B cell (primary cell): ENCODE measurements at regions not wholly inside any gene's neighbourhood (a gene's known extent, or its start where the extent isn't known, plus 50 kb on each side); places are given as distances from the start of the nearest gene placed in this dataset.

Experiments
- ATAC-seq: fragments of 200-7000 bp; cut with Tn5 transposase; one replicate; pipeline ENCODE4 v1.10.0; 2021; ENCODE audit warnings: low read depth, mild to moderate bottlenecking, moderate number of reproducible peaks, moderate library complexity
- CTCF ChIA-PET: fragments of 350-600 bp; sonication (Branson Sonifier 250); formaldehyde crosslinking; loops from one replicate; lab custom pipeline; 2021; ENCODE audit warnings: antibody characterized with exemption, inconsistent platforms; lab: Charles Lee
- POLR2A ChIA-PET: fragments of 350-600 bp; sonication (Branson Sonifier 250); formaldehyde crosslinking; loops from one replicate; lab custom pipeline; 2021; ENCODE audit warnings: antibody characterized with exemption; lab: Charles Lee
- DNase-seq: peaks from one replicate; pipeline ENCODE4 v3.0.0; 2013
- H2AFZ ChIP-seq: 2 replicates; pipeline ENCODE4 v1.6.1; 2012; ENCODE audit warnings: mild to moderate bottlenecking, low read depth, low read length; ENCODE audit not compliant: insufficient read depth, poor library complexity, severe bottlenecking
- H3K27ac ChIP-seq, 2 donors: 1 replicate in 1 of 2; 2 replicates in 1 of 2; pipeline ENCODE4 v1.5.1; 2012 to 2013; ENCODE audit warnings: low read length in 2 of 2, mild to moderate bottlenecking in 2 of 2, moderate library complexity in 1 of 2
- H3K27me3 ChIP-seq, 4 experiments: fragments of 200-600 bp in 1 of 4; sonication (generic) in 1 of 4; replicated peaks in 1 of 4; 1 replicate in 2 of 4; 2 replicates in 2 of 4; pipeline versions ENCODE4 v1.6.1 to v1.7.0; 2013 to 2016; ENCODE audit warnings: low read length in 3 of 4, mild to moderate bottlenecking in 2 of 4, mixed read lengths in 1 of 4, moderate library complexity in 1 of 4; ENCODE audit not compliant: insufficient read depth in 4 of 4, control insufficient read depth in 3 of 4; ENCODE audit errors: control extremely low read depth in 1 of 4
- H3K36me3 ChIP-seq, 2 experiments: replicated peaks in 1 of 2; 1 replicate in 1 of 2; 2 replicates in 1 of 2; pipeline versions ENCODE4 v1.6.1 to v1.7.1; 2013; ENCODE audit warnings: low read length in 1 of 2; ENCODE audit not compliant: insufficient read depth in 2 of 2, control insufficient read depth in 1 of 2; ENCODE audit errors: control extremely low read depth in 1 of 2, extremely low read depth in 1 of 2
- H3K4me1 ChIP-seq, 2 donors: fragments of 200-600 bp in 1 of 2; sonication (generic) in 1 of 2; 1 replicate in 1 of 2; 2 replicates in 1 of 2; pipeline versions ENCODE4 v1.5.1 to v1.6.1; 2013 to 2017; ENCODE audit warnings: low read length in 2 of 2; ENCODE audit not compliant: control insufficient read depth in 2 of 2, insufficient read depth in 2 of 2
- H3K4me2 ChIP-seq: replicated peaks from 2 replicates; pipeline ENCODE3; 2012; ENCODE audit warnings: mild to moderate bottlenecking, low read depth, low read length; ENCODE audit not compliant: poor library complexity, severe bottlenecking
- H3K4me3 ChIP-seq, 5 experiments: fragments of 200-600 bp in 1 of 5; sonication (generic) in 1 of 5; 1 replicate in 3 of 5; 2 replicates in 2 of 5; pipeline versions ENCODE4 v1.5.1 to v1.7.0; 2011 to 2016; ENCODE audit warnings: low read length in 4 of 5, mild to moderate bottlenecking in 4 of 5, low read depth in 2 of 5, control low read depth in 1 of 5, moderate library complexity in 1 of 5; ENCODE audit not compliant: insufficient read depth in 1 of 5; ENCODE audit errors: control extremely low read depth in 1 of 5, extremely low read depth in 1 of 5
- H3K79me2 ChIP-seq: fragments of 200-600 bp; sonication (generic); one replicate; pipeline ENCODE4 v1.6.0; 2016; ENCODE audit warnings: low read length; ENCODE audit not compliant: control insufficient read depth, insufficient read depth
- H3K9ac ChIP-seq: fragments of 200-600 bp; sonication (generic); 2 replicates; pipeline ENCODE4 v1.6.1; 2017; ENCODE audit warnings: mild to moderate bottlenecking, low read length, moderate library complexity
- H3K9me3 ChIP-seq, 3 donors: one replicate each; pipeline versions ENCODE4 v1.6.1 to v1.7.1; 2013; ENCODE audit warnings: low read length in 2 of 3; ENCODE audit not compliant: control insufficient read depth in 2 of 3, insufficient read depth in 1 of 3; ENCODE audit errors: control extremely low read depth in 1 of 3
- H4K20me1 ChIP-seq: 2 replicates; pipeline ENCODE4 v1.6.0; 2012; ENCODE audit warnings: mild to moderate bottlenecking, low read length; ENCODE audit not compliant: insufficient read depth, control insufficient read depth, poor library complexity, severe bottlenecking
- H3K27ac Mint-ChIP-seq: one replicate; pipeline ENCODE4 v1.8.0; 2021; ENCODE audit warnings: mixed read lengths
- H3K27me3 Mint-ChIP-seq: one replicate; pipeline ENCODE4 v1.8.0; 2021; ENCODE audit warnings: mixed read lengths
- H3K4me1 Mint-ChIP-seq: one replicate; pipeline ENCODE4 v1.8.0; 2021; ENCODE audit warnings: mixed read lengths
- H3K4me3 Mint-ChIP-seq: one replicate; pipeline ENCODE4 v1.8.0; 2021; ENCODE audit warnings: mixed read lengths
- H3K9me3 Mint-ChIP-seq: one replicate; pipeline ENCODE4 v1.8.0; 2022; ENCODE audit warnings: mixed read lengths; ENCODE audit not compliant: insufficient read depth
- EZH2 ChIP-seq: IDR thresholded peaks from 2 replicates; pipeline ENCODE4 v1.6.1; 2012; ENCODE audit warnings: borderline replicate concordance, low read depth, mild to moderate bottlenecking, moderate library complexity, low read length; ENCODE audit not compliant: insufficient read depth, poor library complexity, severe bottlenecking
- WGBS: methylation state at CpG from one replicate; pipeline ENCODE4 v1.1.5; 2013; ENCODE audit warnings: missing lambda C conversion rate; ENCODE audit not compliant: insufficient coverage; 5-methylcytosine and 5-hydroxymethylcytosine counted together
- intact Hi-C: fragments of 100-400 bp; cut with micrococcal nuclease; formaldehyde crosslinking; loops from one replicate; pipeline ENCODE4 v1.10.0; 2022
- TF ChIP-seq, protein P1 (sequence below): fragments of 200-600 bp; IDR thresholded peaks from one replicate; pipeline ENCODE4 v1.8.0; 2022; ENCODE audit warnings: antibody characterized with exemption, mild to moderate bottlenecking

DNA sequence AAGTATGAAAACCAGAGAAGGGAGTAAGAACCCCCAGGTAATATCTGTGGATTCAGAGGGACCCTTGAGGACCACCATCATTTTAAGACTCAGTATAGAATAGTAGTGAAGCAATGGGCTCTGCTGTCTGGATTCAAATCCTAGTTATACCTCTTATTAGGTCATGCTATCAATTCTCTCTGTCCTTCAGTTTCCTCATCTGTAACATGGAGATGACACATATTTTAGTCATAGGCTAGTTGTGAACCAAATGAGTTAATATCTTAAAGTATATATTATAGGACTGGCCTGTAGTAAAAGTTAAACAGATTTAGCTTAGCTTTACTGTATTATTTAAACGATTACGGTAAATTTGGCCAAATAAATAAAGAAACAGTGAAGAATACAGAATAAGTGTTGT lies 177.3 kb upstream of the GOLIM4 start:
- ATAC-seq (no peak), DNase-seq (no peak)
- Histone ChIP-seq H3K36me3 (no peaks in the 10 kb centered on the region), H3K27ac (no peak overlapping the region), H3K79me2 (no peaks in the 10 kb centered on the region), H2AFZ (no peak overlapping the region), H3K9ac (no peak overlapping the region), H3K4me3 (no peak overlapping the region), H4K20me1 (no peaks in the 10 kb centered on the region), H3K9me3 (no peaks in the 10 kb centered on the region), H3K4me2 (no peak overlapping the region), H3K27me3 (peaks cover 0 to 2% (median 0%) of the 10 kb centered on the region in 4 experiments), H3K4me1 (no peaks in the 10 kb centered on the region)
- Mint-ChIP-seq H3K27ac (no peak overlapping the region), H3K9me3 (no peaks in the 10 kb centered on the region), H3K4me3 (no peak overlapping the region), H3K4me1 (no peaks in the 10 kb centered on the region), H3K27me3 (no peaks in the 10 kb centered on the region)
- 95% methylated on average over 2 of the region's 2 CpGs for WGBS
- intact Hi-C loops: no loop called here
- CTCF ChIA-PET: no interaction called here
- TF ChIP-seq EZH2: no peak
- TF ChIP-seq, protein P1, sequence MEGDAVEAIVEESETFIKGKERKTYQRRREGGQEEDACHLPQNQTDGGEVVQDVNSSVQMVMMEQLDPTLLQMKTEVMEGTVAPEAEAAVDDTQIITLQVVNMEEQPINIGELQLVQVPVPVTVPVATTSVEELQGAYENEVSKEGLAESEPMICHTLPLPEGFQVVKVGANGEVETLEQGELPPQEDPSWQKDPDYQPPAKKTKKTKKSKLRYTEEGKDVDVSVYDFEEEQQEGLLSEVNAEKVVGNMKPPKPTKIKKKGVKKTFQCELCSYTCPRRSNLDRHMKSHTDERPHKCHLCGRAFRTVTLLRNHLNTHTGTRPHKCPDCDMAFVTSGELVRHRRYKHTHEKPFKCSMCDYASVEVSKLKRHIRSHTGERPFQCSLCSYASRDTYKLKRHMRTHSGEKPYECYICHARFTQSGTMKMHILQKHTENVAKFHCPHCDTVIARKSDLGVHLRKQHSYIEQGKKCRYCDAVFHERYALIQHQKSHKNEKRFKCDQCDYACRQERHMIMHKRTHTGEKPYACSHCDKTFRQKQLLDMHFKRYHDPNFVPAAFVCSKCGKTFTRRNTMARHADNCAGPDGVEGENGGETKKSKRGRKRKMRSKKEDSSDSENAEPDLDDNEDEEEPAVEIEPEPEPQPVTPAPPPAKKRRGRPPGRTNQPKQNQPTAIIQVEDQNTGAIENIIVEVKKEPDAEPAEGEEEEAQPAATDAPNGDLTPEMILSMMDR: no peak
- POLR2A ChIA-PET: no interaction called here

DNA sequence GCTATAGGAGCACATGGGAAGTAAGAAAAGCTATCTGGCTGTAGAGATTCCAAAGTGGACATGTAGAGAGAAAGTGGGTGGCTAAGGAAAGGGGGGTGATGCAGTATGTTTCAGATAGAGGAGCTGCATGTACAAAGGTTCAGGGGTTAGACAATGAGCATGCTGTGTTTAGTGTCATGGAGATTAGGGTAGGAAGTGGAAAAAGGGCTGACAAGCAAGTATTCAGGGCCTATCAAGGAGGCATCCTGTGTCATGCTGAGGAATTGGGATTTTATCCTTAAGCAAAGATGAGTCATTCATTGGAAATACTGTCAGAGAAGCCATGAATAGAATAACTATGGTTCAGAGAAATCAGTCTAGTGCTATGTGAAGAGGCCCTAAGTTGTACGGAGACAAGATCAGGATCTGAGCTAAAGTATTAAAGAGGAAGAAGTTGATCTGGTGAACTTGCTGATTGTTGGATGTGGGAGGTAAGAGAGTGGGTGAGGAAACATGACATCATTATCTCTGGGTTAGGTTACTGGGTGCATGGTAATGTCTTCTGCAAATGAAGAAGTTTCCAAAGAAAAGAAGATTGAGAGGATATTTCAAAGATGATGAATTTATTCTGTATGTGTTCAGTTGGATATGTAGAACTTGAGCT lies 176.7 kb upstream of the GOLIM4 start:
- Histone ChIP-seq H3K9me3 (no peaks in the 10 kb centered on the region), H3K27me3 (peaks cover 0 to 2% (median 0%) of the 10 kb centered on the region in 4 experiments), H4K20me1 (no peaks in the 10 kb centered on the region), H3K36me3 (no peaks in the 10 kb centered on the region), H3K4me3 (no peak overlapping the region), H3K4me1 (no peaks in the 10 kb centered on the region), H3K4me2 (no peak overlapping the region), H2AFZ (no peak overlapping the region), H3K27ac (no peak overlapping the region), H3K79me2 (no peaks in the 10 kb centered on the region), H3K9ac (no peak overlapping the region)
- no peak overlapping the region for H3K4me3 Mint-ChIP-seq
- H3K4me1 Mint-ChIP-seq: no peaks in the 10 kb centered on the region
- no peak overlapping the region for H3K27ac Mint-ChIP-seq
- ChIA-PET CTCF (no interaction called here), POLR2A (no interaction called here)
- H3K9me3 Mint-ChIP-seq: no peaks in the 10 kb centered on the region
- no peak for TF ChIP-seq EZH2
- TF ChIP-seq, protein P1: no peak
- ATAC-seq: no peak
- no peak for DNase-seq
- no peaks in the 10 kb centered on the region for H3K27me3 Mint-ChIP-seq
- WGBS: 100% methylated on average over 1 of the region's 1 CpG
- intact Hi-C loops: no loop called here
